Fibroblast of skin of back (primary cell): ENCODE measurements at regions not wholly inside any gene's neighbourhood (a gene's known extent, or its start where the extent isn't known, plus 50 kb on each side); places are given as distances from the start of the nearest gene placed in this dataset.
A peak's percentile ranks its signal among the peaks of the same experiment; 100 is the strongest.

Experiments
- DNase-seq: peaks from one replicate; pipeline ENCODE4 v3.0.0-alpha.2; 2013

GRCh38 chr11:116209255-116209654, 563.5 kb downstream of the BUD13 start:
- no peak for DNase-seq

GRCh38 chr11:116207421-116208141, 565.2 kb downstream of the BUD13 start:
- DNase-seq: no peak

- no peak for DNase-seq
Observed at GRCh38 chr11:116207019-116207418, 565.8 kb downstream of the BUD13 start.

- no peak for DNase-seq
Observed at GRCh38 chr11:116202922-116203321, 569.9 kb downstream of the BUD13 start.

GRCh38 chr11:116200564-116200963, 572.2 kb downstream of the BUD13 start:
- DNase-seq: no peak

- no peak for DNase-seq
Observed at GRCh38 chr11:116199182-116199581, 573.6 kb downstream of the BUD13 start.

GRCh38 chr11:116194156-116194904, 578.5 kb downstream of the BUD13 start:
- DNase-seq: no peak

GRCh38 chr11:116193321-116194131, 579.3 kb downstream of the BUD13 start:
- peak; percentile 84 for DNase-seq

GRCh38 chr11:116192509-116193210, 580.1 kb downstream of the BUD13 start:
- DNase-seq: peak; percentile 8

- DNase-seq: no peak
Observed at GRCh38 chr11:116190861-116191260, 581.9 kb downstream of the BUD13 start.

- no peak for DNase-seq
Observed at GRCh38 chr11:116189408-116190170, 583.2 kb downstream of the BUD13 start.

GRCh38 chr11:116188350-116188749, 584.4 kb downstream of the BUD13 start:
- no peak for DNase-seq

- no peak for DNase-seq
Observed at GRCh38 chr11:116187026-116187425, 585.8 kb downstream of the BUD13 start.

- DNase-seq: no peak
Observed at GRCh38 chr11:116185551-116185950, 587.2 kb downstream of the BUD13 start.

- no peak for DNase-seq
Observed at GRCh38 chr11:116184763-116185162, 588.0 kb downstream of the BUD13 start.

- no peak for DNase-seq
Observed at GRCh38 chr11:116182356-116182966, 590.3 kb downstream of the BUD13 start.

- DNase-seq: no peak
Observed at GRCh38 chr11:116180806-116181600, 591.8 kb downstream of the BUD13 start.

GRCh38 chr11:116179401-116179800, 593.4 kb downstream of the BUD13 start:
- peak; percentile 12 for DNase-seq

- peak; percentile 10 for DNase-seq
Observed at GRCh38 chr11:116177521-116178210, 595.1 kb downstream of the BUD13 start.

- DNase-seq: no peak
Observed at GRCh38 chr11:116176484-116177005, 596.2 kb downstream of the BUD13 start.
